Activated T-helper 2 cell treated with anti-CD3 and anti-CD28 coated beads, Interferon-gamma antibody, Interleukin-2, Interleukin-4, amounts not matched to agents 10 μg/mL and 5 μg/mL and 100 μg/mL, durations not matched to agents 14 hours and 24 hours and 36 hours (primary cell): ENCODE measurements at regions not wholly inside any gene's neighbourhood (a gene's known extent, or its start where the extent isn't known, plus 50 kb on each side); places are given as distances from the start of the nearest gene placed in this dataset.

Experiments
- DNase-seq: peaks from one replicate; pipeline ENCODE4 v3.0.0; 2021; ENCODE audit warnings: low spot score
- H3K27ac Mint-ChIP-seq: one replicate; pipeline ENCODE4 v1.8.0; 2021; ENCODE audit warnings: mixed read lengths
- H3K27me3 Mint-ChIP-seq: one replicate; pipeline ENCODE4 v1.8.0; 2021; ENCODE audit warnings: low read depth, mixed read lengths
- H3K36me3 Mint-ChIP-seq: one replicate; pipeline ENCODE4 v1.8.0; 2021; ENCODE audit warnings: low read depth, mixed read lengths
- H3K4me1 Mint-ChIP-seq: one replicate; pipeline ENCODE4 v1.8.0; 2021; ENCODE audit warnings: low read depth, mixed read lengths
- H3K4me3 Mint-ChIP-seq: one replicate; pipeline ENCODE4 v1.8.0; 2021; ENCODE audit warnings: low read depth, mild to moderate bottlenecking, moderate library complexity, mixed read lengths
- H3K9me3 Mint-ChIP-seq: one replicate; pipeline ENCODE4 v1.8.0; 2021; ENCODE audit warnings: mixed read lengths
- intact Hi-C: fragments of 100-400 bp; cut with micrococcal nuclease; formaldehyde crosslinking; loops from one replicate; pipeline ENCODE4 v1.15.1; 2023

GRCh38 chr10:131706476-131706875 lies 194.3 kb upstream of the PPP2R2D start:
- no peaks in the 10 kb centered on the region for H3K36me3 Mint-ChIP-seq
- no peak overlapping the region for H3K4me3 Mint-ChIP-seq
- intact Hi-C loops, result no loop called here
- no peak for DNase-seq
- no peaks in the 10 kb centered on the region for H3K4me1 Mint-ChIP-seq
- H3K27ac Mint-ChIP-seq, result no peak overlapping the region
- no peaks in the 10 kb centered on the region for H3K27me3 Mint-ChIP-seq
- peaks cover 13% of the 10 kb centered on the region for H3K9me3 Mint-ChIP-seq

GRCh38 chr10:131706952-131707351 lies 193.9 kb upstream of the PPP2R2D start:
- no peaks in the 10 kb centered on the region for H3K36me3 Mint-ChIP-seq
- no peaks in the 10 kb centered on the region for H3K4me1 Mint-ChIP-seq
- intact Hi-C loops, result no loop called here
- H3K27ac Mint-ChIP-seq, result no peak overlapping the region
- no peaks in the 10 kb centered on the region for H3K27me3 Mint-ChIP-seq
- no peak for DNase-seq
- H3K4me3 Mint-ChIP-seq, result no peak overlapping the region
- H3K9me3 Mint-ChIP-seq, result peaks cover 13% of the 10 kb centered on the region

- no peaks in the 10 kb centered on the region for H3K4me1 Mint-ChIP-seq
- H3K9me3 Mint-ChIP-seq, result peaks cover 13% of the 10 kb centered on the region
- no peak overlapping the region for H3K27ac Mint-ChIP-seq
- H3K4me3 Mint-ChIP-seq, result no peak overlapping the region
- no peaks in the 10 kb centered on the region for H3K36me3 Mint-ChIP-seq
- DNase-seq, result no peak
- intact Hi-C loops, result no loop called here
- no peaks in the 10 kb centered on the region for H3K27me3 Mint-ChIP-seq
These were observed 192.5 kb upstream of the PPP2R2D start for GRCh38 chr10:131708225-131708880.

- no peaks in the 10 kb centered on the region for H3K4me1 Mint-ChIP-seq
- intact Hi-C loops, result no loop called here
- H3K4me3 Mint-ChIP-seq, result no peak overlapping the region
- no peaks in the 10 kb centered on the region for H3K27me3 Mint-ChIP-seq
- peaks cover 13% of the 10 kb centered on the region for H3K9me3 Mint-ChIP-seq
- no peak overlapping the region for H3K27ac Mint-ChIP-seq
- no peak for DNase-seq
- H3K36me3 Mint-ChIP-seq, result no peaks in the 10 kb centered on the region
These were observed 190.5 kb upstream of the PPP2R2D start for GRCh38 chr10:131710142-131710861.

- intact Hi-C loops, result no loop called here
- DNase-seq, result no peak
- Mint-ChIP-seq H3K27me3 (peaks cover 1% of the 10 kb centered on the region), H3K36me3 (no peaks in the 10 kb centered on the region), H3K4me1 (no peaks in the 10 kb centered on the region), H3K4me3 (no peak overlapping the region), H3K9me3 (no peaks in the 10 kb centered on the region), H3K27ac (no peak overlapping the region)
These were observed 178.7 kb upstream of the PPP2R2D start for GRCh38 chr10:131722121-131722520.

- H3K9me3 Mint-ChIP-seq, result no peaks in the 10 kb centered on the region
- H3K4me3 Mint-ChIP-seq, result no peak overlapping the region
- no peaks in the 10 kb centered on the region for H3K36me3 Mint-ChIP-seq
- H3K27me3 Mint-ChIP-seq, result peaks cover 1% of the 10 kb centered on the region
- DNase-seq, result no peak
- H3K27ac Mint-ChIP-seq, result no peak overlapping the region
- intact Hi-C loops, result no loop called here
- no peaks in the 10 kb centered on the region for H3K4me1 Mint-ChIP-seq
These were observed 178.1 kb upstream of the PPP2R2D start for GRCh38 chr10:131722525-131723264.

GRCh38 chr10:131723297-131724168 lies 177.3 kb upstream of the PPP2R2D start:
- H3K27ac Mint-ChIP-seq, result no peak overlapping the region
- H3K4me1 Mint-ChIP-seq, result no peaks in the 10 kb centered on the region
- H3K27me3 Mint-ChIP-seq, result peaks cover 1% of the 10 kb centered on the region
- H3K36me3 Mint-ChIP-seq, result no peaks in the 10 kb centered on the region
- H3K4me3 Mint-ChIP-seq, result no peak overlapping the region
- no peak for DNase-seq
- H3K9me3 Mint-ChIP-seq, result no peaks in the 10 kb centered on the region
- intact Hi-C loops, result no loop called here

- no peaks in the 10 kb centered on the region for H3K36me3 Mint-ChIP-seq
- H3K27ac Mint-ChIP-seq, result no peak overlapping the region
- H3K4me1 Mint-ChIP-seq, result no peaks in the 10 kb centered on the region
- DNase-seq, result no peak
- H3K4me3 Mint-ChIP-seq, result no peak overlapping the region
- intact Hi-C loops, result no loop called here
- H3K9me3 Mint-ChIP-seq, result no peaks in the 10 kb centered on the region
- peaks cover 1% of the 10 kb centered on the region for H3K27me3 Mint-ChIP-seq
These were observed 176.7 kb upstream of the PPP2R2D start for GRCh38 chr10:131724169-131724545.

- Mint-ChIP-seq H3K4me1 (no peaks in the 10 kb centered on the region), H3K4me3 (no peak overlapping the region), H3K27ac (no peak overlapping the region), H3K36me3 (no peaks in the 10 kb centered on the region), H3K27me3 (peaks cover 1% of the 10 kb centered on the region), H3K9me3 (no peaks in the 10 kb centered on the region)
- DNase-seq, result no peak
- intact Hi-C loops, result no loop called here
These were observed 175.8 kb upstream of the PPP2R2D start for GRCh38 chr10:131724891-131725580.

GRCh38 chr10:131725581-131726069 lies 175.2 kb upstream of the PPP2R2D start:
- DNase-seq, result no peak
- Mint-ChIP-seq H3K27me3 (peaks cover 1% of the 10 kb centered on the region), H3K36me3 (no peaks in the 10 kb centered on the region), H3K4me3 (no peak overlapping the region), H3K9me3 (no peaks in the 10 kb centered on the region), H3K27ac (no peak overlapping the region), H3K4me1 (no peaks in the 10 kb centered on the region)
- intact Hi-C loops, result no loop called here

- H3K27me3 Mint-ChIP-seq, result peaks cover 1% of the 10 kb centered on the region
- H3K27ac Mint-ChIP-seq, result no peak overlapping the region
- intact Hi-C loops, result no loop called here
- H3K36me3 Mint-ChIP-seq, result no peaks in the 10 kb centered on the region
- H3K4me3 Mint-ChIP-seq, result no peak overlapping the region
- no peaks in the 10 kb centered on the region for H3K4me1 Mint-ChIP-seq
- H3K9me3 Mint-ChIP-seq, result no peaks in the 10 kb centered on the region
- DNase-seq, result no peak
These were observed 174.5 kb upstream of the PPP2R2D start for GRCh38 chr10:131726076-131726880.
